Stimulated activated CD8-positive, alpha-beta memory T cell treated with anti-CD3 and anti-CD28 coated beads, Interleukin-4, amount 100 ng/mL, for 1 hour (primary cell): ENCODE measurements at regions not wholly inside any gene's neighbourhood (a gene's known extent, or its start where the extent isn't known, plus 50 kb on each side); places are given as distances from the start of the nearest gene placed in this dataset.

ENCODE experiments used
- DNase-seq, 2 donors: peaks; one replicate each; pipeline ENCODE4 v3.0.0-alpha.2; 2020; ENCODE audit warnings: low read depth in 2 of 2, low spot score in 1 of 2

DNA sequence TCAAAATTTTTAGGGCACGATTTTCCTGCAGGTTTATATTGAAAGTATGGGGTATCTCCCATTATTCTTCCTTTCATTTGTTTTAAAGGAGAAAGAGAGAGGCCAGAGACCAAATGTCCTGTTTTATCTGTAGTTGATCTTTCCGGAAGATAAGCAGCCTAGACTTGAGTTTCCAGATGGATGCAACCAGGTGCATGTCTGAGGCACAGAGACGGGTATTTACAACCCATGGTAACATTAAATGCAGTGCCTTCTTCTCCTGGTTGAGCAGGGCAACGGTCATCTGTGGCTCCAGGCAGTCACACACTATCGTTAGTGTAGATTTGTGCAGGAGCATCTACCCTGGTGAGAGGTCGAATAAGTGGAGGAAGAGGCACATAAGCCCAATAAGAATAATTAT, 1507.1 kb downstream of the UQCRFS1 start:
- no peak for DNase-seq

DNA sequence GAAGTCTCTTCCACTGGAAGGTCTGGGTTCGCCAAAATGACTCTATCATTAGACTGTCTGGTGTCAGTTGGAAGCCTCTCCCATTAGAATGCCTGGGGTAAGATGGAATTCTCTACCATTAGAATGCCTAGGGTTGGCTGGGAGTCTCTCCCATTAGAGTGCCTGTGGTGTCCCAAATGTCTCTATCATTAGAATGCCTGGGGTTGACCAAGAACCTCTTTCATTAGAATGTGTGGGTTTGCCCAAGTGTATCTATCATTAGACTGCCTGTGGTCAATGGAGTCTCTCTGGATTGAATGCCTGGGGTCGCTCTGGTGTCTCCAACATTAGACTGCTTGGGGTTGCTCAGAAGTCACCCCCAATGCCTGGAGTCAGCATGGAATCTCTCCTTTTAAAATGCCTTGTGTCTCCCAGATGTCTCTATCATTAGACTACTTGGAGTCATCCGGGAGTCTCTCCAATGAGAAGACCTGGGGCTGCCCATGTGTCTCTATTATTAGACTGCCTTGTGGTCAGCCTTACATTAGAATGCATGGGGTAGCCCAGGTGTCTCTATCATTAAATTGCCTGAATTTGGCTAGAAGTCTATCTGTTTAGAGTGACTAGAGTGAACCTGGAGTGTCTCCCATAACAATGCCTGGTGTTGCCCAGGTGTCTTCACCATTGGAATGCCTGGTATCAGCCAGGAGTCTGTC, 1518.4 kb downstream of the UQCRFS1 start:
- no peak for DNase-seq

- no peak for DNase-seq
These were observed 1521.0 kb downstream of the UQCRFS1 start for GRCh38 chr19:27691991-27692390.

DNA sequence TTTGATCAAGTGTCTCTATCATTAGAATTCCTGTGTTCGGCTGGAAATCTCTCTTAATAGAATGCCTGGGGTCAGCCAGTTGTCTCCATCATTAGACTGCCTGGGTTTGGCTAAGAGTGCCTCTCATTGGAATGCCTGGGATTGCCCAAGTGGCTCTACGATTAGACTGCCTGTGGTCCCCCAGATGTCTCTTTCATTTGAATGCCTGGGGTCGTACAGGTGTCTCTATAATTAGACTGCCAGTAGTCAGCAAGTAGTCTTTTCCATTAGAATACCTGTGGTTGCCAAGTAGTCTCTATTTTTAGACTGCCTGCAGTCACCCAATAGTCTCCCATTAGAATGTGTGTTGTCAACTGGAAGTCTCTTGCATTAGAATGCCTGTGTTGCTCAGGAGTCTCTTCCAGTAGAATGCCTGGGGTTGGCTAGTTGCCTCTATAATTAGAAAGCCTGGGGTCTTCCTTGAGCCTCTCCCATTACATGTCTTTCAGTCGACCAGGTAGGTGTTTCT, 1523.2 kb downstream of the UQCRFS1 start:
- DNase-seq = no peak

DNA sequence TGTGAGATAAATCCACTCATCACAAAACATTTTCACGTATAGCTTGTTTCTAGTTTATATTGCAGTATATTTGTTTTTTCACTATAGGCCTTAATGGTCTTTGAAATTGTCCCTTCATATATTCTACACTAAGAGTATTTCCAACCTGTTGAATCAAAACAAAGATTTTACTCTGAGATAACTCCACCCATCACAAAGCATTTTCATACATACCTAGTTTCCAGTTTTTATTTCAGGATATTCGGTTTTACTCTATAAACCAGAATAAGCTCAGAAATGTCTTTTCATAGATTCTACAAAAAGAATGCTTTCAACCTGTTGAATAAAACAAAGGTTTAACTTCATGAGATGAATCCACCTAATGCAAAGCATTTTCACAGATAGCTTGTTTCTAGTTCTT, 1528.7 kb downstream of the UQCRFS1 start:
- DNase-seq = no peak

- no peak for DNase-seq
These were observed 1531.0 kb downstream of the UQCRFS1 start for GRCh38 chr19:27681972-27682371.

GRCh38 chr19:27679905-27680304, 1533.0 kb downstream of the UQCRFS1 start:
- DNase-seq = no peak

DNA sequence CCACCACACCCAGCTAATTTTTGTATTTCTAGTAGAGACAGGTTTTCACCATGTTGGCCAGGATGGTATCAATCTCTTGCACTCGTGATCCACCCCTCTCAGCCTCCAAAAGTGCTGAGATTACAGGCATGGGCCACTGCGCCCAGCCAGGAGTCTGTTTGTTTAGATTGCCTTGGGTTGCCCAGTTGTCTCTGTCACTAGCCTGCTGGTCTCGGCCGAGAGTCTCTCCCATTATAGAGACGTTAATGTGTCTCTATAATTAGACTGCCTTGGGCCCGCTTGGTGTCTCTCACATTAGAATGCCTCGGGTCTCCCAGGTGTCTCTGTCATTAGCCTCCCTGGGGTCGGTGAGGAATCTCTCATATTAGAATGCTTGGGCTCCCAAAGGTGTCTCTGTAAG, 1533.6 kb downstream of the UQCRFS1 start:
- DNase-seq = no peak

DNA sequence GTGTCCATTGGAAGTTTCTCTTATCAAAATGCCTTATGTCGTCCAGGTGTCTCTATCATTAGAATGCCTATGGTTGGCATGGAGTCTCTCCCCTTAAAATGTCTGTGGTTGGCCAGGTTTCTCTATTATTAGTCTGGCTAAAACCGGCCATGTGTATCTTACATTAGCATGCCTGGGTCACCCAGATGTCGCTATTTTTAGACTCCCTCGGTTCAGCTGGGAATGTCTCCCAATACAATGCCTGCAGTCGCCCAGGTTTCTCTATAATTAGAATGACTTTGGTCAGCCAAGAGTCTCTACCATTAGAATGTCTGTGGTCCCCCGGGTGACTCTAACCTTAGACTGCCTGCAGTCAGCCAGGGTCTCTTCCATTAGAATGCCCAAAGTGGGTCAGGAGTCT, 1536.1 kb downstream of the UQCRFS1 start:
- DNase-seq = no peak

GRCh38 chr19:27676334-27676733, 1536.6 kb downstream of the UQCRFS1 start:
- no peak for DNase-seq

DNA sequence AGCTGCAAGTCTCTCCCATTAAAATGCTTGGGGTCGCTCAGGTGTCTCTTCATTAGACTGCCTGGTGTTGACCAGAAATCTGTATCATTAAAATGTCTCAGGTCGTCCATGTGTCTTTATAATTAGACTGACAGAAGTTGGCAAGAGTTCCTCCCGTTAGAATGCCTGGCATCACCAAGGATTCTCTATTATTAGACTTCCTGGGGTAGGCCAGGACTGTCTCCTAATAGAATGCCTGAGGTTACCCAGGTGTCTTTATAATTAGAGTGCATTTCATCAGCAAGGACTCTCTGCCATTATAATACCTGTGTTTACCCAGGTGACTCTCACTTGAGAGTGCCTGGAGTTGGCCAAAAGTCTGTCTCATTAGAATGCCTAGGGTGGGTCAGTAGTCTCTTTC, 1537.2 kb downstream of the UQCRFS1 start:
- no peak for DNase-seq

DNA sequence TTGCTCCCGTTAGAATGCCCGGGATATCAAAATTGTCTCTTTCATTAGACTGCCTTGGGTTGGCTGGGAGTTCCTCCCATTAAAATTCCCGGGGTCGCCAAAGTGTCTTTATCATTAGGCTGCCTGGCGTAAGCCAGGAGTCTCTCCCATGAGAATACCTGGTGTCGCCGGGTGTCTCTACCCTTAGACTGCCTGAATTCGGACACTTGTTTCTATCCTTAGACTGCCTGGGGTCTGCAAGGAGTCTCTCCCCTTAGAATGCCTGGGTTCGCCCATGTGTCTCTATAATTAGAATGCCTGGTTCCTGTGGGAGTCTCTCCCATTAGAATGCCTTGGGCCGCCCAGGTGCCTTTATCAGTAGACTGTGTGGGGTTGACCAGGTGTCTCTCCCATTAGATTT, 1538.2 kb downstream of the UQCRFS1 start:
- DNase-seq = no peak

DNA sequence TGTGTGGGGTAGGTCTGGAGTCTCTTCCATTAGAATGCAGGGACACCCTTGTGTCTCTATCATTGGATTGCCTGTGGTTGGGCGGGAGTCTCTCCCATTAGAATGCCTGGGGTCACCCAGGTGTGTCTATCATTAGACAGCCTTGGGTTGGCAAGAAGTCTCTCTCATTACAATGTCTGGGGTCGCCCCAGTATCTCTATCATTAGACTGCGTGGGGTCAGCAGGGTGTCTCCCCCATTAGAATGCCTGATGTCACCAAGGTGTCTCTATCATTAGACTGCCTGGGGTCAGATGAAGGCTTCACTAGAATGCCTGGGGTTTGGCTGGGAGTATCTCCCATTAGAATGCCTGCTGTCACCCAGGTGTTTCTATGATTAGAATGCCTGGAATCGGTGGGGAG, 1539.0 kb downstream of the UQCRFS1 start:
- DNase-seq = no peak

DNA sequence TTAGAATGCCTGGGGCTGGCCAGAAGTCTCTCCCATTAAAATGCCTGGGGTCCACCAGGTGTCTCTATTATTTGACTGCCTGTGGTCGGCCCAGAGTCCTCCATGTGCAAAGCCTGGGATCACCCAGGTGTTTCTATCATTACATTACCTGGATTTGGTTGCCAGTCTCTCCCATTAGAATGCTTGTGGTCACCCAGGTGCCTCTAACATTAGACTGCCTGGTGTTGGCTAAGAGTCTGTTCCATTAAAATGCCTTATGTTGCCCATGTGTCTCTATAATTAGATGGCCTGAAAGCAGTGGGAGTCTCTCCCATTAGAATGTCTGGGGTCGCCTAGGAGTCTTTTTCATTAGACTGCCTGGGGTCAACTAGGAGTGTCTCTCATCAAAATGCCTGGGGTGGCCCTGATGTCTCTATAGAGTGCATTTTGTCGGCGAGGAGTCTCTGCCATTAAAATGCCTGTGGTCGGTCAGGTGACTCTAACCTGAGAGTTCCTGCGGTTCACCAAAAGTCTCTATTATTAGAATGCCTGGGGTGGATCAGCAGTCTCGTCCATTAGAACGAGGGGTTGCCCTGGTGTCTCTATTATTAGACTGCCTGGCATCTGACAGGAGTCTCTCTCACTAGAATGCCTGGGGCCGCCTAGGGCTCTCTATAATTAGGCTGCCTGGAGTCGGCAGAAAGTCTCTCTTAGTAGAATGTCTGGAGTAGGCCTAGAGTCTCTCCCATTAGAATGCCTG, 1540.5 kb downstream of the UQCRFS1 start:
- no peak for DNase-seq

GRCh38 chr19:27671876-27672275, 1541.1 kb downstream of the UQCRFS1 start:
- no peak for DNase-seq

- DNase-seq = no peak
These were observed 1552.5 kb downstream of the UQCRFS1 start for GRCh38 chr19:27660428-27660827.

DNA sequence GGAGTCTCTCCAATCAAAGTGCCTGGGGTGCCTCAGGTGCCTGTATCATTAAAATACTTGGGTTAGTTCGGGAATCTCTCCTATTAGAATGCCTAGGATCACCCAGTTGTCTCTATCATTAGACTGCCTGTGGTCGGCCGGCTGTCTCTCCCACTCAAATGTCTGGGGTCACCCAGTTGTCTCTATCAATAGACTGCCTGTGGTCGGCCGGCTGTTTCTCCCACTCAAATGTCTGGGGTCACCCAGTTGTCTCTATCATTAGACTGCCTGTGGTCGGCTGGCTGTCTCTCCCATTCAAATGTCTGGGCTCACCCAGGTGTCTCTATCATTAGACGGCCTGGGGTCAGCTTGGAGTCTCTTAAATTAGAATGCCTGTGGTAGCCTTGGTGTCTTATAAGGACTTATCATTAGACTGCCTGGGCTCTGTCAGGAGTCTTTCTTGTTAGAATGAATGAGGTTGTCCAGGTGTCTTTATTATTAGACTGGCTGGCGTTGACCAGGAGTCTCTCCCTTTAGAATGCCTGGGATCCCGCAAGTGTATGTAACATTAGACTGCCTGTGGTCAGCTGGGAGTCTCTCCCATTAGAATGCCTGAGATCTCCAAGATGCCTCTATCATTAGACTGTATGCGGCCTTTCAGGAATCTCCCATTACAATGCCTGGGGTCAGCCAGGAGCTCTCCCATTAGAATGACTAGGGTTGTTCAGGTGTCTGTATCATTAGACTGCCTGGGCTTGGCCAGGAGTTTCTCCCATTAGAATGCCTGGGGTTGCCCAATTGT, 1555.5 kb downstream of the UQCRFS1 start:
- DNase-seq = no peak

DNA sequence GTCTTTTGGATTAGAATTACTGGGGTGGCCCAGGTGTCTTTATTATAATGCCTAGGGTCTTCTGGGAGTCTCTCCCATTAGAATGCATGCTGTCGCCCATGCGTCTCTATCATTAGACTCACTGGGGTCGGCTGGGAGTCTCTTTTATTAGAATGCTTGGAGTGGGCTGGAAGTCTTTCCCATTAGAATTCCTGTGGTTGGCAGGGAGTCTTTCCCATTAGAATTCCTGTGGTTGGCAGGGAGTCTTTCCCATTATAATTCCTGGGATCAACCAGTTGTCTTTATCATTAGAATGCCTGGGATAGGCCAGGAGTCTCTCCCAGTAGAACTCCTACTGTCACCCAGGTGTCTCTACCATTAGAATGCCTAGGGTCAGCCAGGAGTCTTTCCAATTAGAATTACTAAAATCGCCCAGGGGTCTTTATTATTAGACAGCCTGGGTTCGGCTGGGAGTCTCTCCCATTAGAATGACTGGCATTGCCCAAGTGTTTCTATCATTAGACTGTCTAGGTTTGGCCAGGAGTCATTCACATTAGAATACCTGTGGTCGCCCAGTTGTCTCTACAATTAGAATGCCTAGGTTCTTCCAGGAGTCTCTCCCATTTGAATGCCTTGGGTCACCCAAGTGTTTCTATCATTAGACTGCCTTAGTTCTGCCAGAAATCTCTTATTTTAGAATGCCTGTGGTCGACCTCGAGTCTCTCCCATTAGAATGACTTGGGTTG, 1558.5 kb downstream of the UQCRFS1 start:
- no peak for DNase-seq

- no peak for DNase-seq
These were observed 1560.2 kb downstream of the UQCRFS1 start for GRCh38 chr19:27652796-27653195.

- DNase-seq = no peak
These were observed 1560.7 kb downstream of the UQCRFS1 start for GRCh38 chr19:27652281-27652680.

DNA sequence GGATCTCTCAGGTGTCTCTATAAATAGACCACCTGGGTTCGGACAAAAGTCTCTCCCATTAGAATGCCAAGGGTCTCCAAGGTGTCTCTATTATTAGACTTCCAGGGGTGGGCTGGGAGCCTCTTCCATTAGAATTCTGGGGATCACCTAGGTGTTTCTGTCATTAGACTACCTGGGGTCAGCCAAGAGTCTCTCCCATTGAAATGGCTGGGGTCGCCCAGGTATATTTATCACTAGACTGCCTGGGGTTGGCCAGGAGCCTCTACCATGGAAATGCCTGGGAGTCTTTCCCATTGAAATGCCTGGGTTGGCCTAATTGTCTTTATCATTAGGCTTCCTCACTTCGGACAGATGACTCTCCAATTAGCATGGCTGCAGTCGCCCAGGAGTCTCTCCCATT, 1565.5 kb downstream of the UQCRFS1 start:
- no peak for DNase-seq
